ENCODE measurements at regions not wholly inside any gene's neighbourhood (a gene's known extent, or its start where the extent isn't known, plus 50 kb on each side); places are given as distances from the start of the nearest gene placed in this dataset.

DNA sequence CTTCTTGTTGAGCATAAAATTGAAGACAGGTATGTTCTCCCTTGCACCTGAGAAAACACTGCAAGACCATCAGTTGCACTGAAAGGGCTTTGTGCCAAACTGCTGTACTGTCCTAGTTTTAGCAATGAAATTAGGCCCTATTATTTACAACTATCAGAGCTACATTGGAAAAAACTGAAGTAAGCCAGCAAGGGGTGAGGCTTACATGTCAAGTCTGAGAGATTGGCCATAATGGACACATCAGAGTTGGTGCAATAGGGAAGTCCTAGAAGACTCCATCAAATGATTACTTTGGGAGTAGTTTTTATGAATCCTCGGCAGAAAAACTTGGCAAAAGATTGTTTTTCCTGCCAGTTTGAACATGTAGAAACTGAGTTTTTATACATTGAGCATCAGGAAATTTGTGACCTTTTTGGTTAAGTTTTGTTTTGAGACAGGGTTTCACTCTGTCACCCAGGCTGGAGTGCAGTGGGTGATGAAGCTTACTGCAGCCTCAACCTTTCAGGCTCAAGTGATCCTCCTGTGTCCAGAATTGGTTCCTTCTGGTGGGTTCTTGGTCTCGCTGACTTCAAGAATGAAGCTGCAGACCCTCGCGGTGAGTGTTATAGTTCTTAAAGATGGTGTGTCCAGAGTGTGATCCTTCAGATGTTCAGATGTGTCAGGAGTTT, 160.1 kb upstream of the BANK1 start:
- no peak for TF ChIP-seq POLR2A (IDR thresholded peaks at IDR 0.05)
- TF ChIP-seq, protein P1, sequence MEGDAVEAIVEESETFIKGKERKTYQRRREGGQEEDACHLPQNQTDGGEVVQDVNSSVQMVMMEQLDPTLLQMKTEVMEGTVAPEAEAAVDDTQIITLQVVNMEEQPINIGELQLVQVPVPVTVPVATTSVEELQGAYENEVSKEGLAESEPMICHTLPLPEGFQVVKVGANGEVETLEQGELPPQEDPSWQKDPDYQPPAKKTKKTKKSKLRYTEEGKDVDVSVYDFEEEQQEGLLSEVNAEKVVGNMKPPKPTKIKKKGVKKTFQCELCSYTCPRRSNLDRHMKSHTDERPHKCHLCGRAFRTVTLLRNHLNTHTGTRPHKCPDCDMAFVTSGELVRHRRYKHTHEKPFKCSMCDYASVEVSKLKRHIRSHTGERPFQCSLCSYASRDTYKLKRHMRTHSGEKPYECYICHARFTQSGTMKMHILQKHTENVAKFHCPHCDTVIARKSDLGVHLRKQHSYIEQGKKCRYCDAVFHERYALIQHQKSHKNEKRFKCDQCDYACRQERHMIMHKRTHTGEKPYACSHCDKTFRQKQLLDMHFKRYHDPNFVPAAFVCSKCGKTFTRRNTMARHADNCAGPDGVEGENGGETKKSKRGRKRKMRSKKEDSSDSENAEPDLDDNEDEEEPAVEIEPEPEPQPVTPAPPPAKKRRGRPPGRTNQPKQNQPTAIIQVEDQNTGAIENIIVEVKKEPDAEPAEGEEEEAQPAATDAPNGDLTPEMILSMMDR (IDR thresholded peaks at IDR 0.05): no peak
- TF ChIP-seq EP300 (IDR thresholded peaks at IDR 0.05): no peak

All from tibial nerve (tissue), 4 donors.